Head of caudate nucleus (tissue), 42 donors: ENCODE measurements at regions not wholly inside any gene's neighbourhood (a gene's known extent, or its start where the extent isn't known, plus 50 kb on each side); places are given as distances from the start of the nearest gene placed in this dataset.
"Not testable (repeated sequence)": the region's sequence is repeated elsewhere in the genome, so short reads cannot be mapped to it uniquely, and the experiment has no call there.

Experiments
- DNase-seq, 42 donors: peaks; one replicate each; pipeline versions ENCODE4 v3.0.0 to v3.0.0-alpha.2; 2020 to 2021; ENCODE audit warnings: mixed read lengths in 7 of 42
- intact Hi-C: fragments of 100-400 bp; cut with DNase I; formaldehyde crosslinking; loops from one replicate; pipeline ENCODE4 v1.15.0; 2022

DNA sequence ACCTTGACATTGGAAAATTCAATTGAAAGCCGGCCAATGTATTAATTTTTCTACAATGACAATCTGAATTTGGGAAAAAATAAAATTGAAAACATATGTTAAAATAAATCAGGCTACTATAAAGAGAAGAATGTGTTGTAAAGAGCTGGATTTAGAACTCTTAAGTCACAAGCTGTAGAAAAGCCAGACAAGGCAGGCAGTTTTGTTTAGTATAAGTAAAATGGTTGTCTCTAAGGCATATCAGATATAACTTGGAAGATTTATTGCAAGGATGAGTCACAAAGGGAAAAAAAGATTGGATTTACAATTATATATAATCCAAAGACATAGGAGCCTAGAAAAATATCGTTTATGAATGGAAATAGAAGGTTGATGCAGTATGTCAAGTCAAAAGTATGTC is 549.1 kb upstream of the EPHA5 start:
- DNase-seq = no peak
- intact Hi-C loops = no loop called here

DNA sequence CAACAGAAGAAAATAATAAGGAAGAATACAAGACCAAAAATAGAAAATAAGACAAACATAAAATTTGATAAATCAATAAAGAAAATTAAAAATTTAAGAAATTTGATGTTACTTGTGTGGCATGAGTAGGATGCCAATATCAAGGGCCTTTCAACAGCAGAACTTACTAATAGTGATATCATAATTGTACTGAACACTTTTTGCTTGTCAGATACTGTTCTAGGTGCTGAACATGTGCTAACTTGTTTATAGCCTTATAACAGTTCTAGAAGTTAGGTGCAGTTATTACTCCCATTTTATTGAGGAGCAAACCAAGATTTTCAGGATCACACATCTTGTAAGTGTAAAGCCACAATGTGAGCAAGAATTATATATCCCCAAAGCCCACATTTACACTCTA is 546.0 kb upstream of the EPHA5 start:
- DNase-seq = no peak
- intact Hi-C loops = no loop called here

DNA sequence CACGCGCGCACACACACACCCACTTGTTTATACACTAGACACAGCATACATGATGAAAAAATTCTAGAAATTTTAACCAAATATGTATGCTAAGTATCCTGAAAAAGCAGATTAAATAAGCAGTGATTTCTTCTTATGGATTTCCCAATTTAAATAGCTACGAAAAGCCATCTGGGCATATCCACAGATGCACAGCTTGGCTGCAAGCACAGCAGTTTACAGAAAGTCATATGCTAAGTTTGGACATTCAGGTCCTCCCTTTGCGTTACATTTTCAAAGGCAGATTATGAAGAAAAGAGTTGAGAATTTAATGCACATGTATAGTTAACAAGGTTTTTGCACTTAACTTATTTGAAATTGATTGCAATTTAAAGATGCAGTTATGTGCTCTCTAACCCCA is 542.2 kb upstream of the EPHA5 start:
- intact Hi-C loops = no loop called here
- DNase-seq = no peak

DNA sequence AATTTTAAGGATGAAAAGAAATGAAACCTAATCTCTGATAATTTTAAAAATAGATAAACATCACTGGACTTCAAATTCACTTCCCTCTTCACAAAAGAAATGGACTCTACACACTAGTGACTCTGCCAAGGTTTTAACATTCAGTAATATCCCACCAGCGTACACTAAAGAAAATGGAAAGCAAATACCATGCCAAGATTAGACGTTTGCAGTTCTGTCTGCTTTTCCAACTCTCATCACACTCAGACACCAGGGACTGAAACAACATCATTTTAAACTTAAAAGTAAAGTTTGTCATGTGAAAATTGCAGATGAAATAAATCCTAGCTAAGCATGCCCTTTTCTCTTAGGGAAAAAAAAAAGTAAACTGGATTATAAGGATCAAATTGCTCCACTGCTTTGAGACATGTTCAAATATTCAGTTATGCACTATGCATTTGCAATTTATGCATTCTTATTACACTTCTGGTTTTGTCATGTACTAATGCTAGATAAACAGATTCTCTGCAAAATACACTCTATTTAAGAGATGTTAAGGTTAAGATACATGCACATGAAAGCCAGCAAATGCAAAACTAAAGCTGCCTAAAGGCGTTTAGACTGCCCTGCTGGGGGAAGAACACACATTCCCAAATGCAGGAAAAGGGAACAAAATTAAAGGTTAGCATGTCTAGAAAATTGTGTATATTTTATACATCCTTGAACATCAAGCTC is 534.4 kb upstream of the EPHA5 start:
- intact Hi-C loops = no loop called here
- DNase-seq = no peak

DNA sequence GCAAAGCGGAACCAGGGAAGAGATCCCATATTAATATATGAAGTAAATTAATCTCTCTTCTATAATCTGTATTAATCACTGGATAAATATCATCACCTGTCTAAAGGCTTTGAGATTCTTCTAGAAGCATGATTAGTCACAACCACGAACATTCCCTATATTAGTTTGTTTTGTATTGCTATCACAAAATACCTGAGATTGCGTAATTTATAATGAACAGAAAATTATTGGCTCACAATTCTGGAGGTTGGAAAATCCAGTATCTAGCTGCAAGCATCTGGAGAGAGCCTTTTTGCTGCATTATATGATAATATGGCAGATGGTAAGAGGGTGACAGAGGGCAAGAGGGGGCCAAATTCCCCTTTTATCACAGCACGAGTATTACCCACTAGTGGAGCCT is 532.6 kb upstream of the EPHA5 start:
- intact Hi-C loops = no loop called here
- DNase-seq = no peak

DNA sequence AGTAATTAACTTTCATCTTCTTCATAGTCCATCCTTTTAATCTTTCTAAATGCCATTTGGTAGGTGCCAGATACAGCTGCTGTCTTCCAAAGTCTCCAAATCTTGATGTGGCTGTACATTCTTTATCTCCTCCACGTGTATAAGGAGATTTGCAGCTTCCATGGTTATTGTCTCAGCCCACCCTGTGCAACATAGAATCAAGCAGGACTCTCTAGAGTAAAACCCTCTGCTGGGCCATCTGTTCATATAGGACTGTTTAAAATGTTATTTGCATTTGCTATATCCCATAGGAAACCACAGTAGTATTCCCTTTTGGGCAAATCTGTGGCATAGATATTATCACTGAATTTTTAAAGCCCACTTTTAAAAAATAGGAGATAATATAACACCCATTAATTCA is 527.2 kb upstream of the EPHA5 start:
- no peak for DNase-seq
- intact Hi-C loops = no loop called here

DNA sequence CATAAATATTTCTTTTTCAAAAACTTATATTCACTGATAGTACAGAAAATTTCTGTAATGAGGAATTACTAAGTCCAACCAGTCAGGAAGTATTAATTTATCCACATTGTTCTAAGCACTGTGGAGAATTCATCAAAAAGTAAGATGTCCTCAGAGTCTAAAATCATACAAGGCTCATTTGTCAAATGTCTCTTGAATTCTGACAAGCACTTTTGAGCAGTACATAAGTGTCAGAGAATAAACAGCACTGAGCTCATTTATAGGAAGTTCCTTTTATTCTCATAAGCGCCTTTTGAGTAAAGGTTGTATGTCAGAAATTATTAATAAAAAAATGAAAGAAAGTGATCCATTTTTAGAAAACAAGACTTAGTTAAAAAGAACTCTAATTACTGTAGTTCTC is 523.2 kb upstream of the EPHA5 start:
- DNase-seq = no peak
- intact Hi-C loops = no loop called here

DNA sequence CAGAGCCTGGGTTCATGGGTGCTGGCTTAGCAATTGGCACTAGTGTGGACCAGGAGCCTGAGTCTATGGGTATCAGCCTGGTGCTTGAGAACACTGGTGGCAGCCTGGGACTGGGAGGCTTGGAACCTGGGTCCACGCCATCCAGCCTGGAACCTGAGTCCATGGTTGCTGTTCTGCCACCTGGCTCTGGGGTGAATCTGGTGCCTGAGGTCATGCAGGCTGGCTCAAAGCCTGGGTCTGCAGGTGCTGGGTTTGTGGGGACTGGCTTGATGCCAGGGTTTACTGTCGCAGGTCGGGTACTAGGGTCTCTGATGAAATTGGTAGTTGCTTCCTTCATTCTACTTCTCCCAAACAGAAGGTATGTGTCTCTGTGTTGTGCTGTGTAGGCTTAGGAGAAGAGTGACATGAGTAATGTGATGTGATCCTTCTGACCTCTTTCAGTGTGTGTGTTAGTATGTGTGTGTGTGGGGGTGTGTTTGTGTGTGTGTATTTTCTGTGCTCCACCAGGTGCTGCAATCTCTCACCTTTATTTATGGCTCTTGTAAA is 517.0 kb upstream of the EPHA5 start:
- intact Hi-C loops = no loop called here
- DNase-seq = no peak

DNA sequence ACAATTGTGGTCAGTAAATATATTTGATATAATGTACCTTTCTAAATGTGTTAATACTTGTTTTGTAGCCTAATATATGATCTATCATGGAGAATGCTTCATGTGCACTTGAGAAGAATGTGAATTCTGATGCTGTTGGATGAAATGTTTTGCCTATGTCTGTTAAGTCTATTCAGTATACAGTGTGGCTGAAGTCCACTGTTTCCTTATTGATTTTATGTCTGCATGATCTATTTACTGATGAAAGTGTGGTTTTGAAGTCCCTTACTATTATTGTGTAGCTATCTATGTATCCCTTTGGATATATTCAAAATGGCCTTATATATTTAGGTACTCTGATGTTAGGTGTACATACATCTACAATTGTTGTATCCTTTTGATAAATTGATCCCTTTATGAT is 515.8 kb upstream of the EPHA5 start:
- intact Hi-C loops = no loop called here
- no peak for DNase-seq

DNA sequence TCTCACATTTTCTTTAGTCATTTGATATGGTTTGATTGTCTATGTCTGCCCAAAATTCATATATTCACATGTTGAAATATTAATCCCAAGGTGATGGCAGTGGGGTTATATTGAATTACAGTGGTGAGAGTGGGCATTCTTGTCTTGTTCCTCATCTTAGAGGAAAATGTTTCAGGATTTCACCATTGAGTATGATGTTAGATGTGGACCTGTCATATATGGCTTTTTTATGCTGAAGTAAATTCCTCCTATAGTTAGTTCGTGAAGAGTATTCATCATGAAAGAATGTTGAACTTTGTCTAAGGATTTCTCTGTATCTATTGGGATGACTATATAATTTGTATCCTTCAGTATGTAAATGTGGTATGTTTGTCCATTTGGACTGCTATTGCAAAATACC is 512.3 kb upstream of the EPHA5 start:
- DNase-seq = no peak
- intact Hi-C loops = no loop called here

DNA sequence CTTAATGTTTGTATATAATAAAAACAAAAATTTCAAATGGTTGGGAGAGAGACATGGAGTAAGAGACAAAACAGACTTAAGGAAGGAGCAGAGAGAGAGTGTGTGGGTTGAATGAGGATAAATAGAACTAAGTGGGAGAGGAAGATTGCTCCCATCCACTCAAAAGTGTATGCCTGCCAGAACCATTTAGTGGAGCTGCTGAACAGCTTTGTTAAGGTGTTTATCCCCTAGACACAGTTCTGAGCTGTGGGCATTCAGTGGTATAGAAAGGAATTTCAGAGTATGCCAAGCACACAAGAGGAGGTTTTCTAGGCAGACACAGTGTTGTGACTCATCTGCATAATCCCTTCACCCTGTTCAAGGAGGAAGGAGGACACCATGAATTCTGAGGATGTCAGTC is 508.6 kb upstream of the EPHA5 start:
- intact Hi-C loops = no loop called here
- peak in 1 of 42 donors; percentile 16 for DNase-seq

DNA sequence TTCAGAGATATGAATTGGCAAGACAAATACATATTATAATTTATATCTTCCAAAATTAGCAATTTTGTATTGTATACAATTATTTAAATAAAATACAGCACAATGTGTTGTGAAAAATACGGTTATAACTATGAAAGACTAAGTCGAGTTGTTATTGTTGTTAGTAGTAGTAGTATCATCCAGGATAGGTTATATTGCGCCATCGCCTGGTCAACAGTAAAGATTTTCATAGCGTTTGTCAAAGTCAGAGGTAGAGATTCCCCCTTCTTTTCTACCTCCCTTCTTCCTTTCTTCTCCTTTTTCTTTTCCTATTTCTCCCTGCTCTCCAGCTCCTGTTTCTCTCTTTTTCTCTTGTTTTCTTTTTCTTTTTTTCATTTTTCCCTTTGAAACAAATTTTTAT is 499.1 kb upstream of the EPHA5 start:
- DNase-seq = no peak
- intact Hi-C loops = no loop called here

DNA sequence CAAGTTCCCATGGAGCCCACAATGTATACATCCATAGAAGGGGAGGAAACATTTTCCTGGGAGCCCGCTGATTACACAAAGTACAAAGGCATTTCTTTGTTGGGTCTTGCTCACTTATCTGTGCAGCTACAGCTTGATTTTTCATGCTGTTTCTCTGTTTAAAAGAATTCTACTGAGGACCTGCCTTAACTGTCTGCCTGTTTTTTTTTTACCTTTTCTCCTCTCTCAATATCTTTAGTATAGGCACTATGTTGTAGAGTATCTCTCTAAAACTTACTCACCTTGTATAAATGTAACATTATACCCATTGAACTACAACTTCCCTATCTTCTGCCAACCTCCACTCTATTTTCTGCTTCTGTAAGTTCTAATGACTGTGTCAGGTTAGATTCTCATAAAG is 494.6 kb upstream of the EPHA5 start:
- intact Hi-C loops = no loop called here
- DNase-seq = no peak

DNA sequence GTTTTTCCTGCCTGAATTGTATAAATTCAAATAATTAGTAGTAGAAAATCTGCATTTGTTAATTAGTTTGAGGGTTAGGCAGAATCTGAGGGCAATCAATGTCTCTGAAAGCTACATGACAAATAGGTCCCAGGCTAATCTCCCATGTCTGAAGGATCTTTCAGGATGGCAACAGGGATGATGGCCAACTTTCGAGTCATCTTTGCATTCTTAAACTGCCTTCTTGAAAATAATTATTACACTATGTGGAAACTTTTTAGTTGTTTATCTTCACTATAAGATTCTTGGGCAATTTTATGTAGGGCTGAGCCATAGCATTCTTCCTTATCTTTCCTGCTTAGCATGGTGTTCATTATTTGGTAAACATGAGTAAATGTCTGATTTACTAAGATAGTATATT is 490.3 kb upstream of the EPHA5 start:
- no peak for DNase-seq
- intact Hi-C loops = no loop called here

DNA sequence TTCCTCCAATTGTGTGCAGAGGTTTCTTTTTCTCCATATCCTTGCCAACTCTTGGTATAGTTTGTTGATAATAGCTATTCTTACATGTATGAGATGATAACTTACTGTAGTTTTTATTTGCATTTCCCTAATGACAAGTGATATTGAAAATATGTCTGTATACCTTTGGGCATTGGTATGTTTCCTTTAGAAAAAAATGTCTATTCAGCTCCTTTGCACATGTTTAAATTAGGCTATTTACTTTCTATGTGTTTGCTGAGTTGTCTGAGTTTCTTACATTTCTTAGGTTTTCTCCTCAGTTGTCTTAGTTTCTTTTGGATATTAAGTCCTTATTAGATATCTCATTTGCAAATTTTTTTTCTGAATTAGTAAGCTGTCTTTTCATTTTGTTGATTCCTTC is 487.3 kb upstream of the EPHA5 start:
- intact Hi-C loops = no loop called here
- no peak for DNase-seq

DNA sequence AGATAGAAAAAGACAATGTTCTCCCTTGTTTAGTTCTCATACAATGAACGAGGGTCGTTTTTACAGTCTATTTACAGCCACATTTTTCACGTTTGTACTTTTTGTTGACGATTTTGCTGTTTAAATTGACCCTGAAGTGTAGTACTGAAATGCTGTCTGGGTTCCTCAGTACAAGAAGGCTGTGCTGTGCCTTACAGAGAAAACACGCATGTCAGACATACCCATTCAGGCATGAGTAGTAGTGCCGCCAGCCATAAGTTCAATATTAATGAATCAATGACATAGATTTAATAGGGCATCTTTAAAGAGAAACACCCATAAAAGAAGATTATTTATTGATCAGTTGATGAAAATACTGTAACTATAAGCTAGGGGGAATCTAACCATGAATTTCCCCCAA is 459.8 kb upstream of the EPHA5 start:
- DNase-seq = no peak
- intact Hi-C loops = no loop called here

DNA sequence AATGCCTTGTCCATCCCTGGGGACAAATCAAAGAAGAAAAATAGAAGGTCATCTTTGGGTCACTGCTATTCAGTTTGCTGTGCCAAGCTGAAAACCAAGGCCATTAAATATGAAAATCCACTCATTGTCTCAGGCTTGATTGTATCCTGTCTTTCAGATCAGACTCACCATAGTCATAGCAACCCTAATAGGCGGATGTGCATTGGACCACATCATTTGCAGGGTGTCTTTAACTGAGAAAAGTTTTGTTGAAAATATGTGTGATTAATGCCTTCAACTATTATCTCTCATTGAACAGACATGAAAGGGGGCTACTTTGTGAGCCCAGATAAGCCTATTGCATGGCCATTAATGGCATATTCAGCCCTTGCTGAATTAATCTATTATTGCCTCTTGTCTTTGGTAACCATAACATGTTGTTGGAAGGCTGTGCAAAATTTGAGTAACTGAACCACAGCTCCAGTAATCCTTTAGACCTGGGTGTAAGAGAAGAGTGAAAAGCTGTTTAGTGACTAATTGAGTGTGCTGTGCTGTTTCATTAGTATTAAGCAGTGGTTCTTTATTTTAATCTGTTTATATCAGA is 453.6 kb upstream of the EPHA5 start:
- intact Hi-C loops = no loop called here

DNA sequence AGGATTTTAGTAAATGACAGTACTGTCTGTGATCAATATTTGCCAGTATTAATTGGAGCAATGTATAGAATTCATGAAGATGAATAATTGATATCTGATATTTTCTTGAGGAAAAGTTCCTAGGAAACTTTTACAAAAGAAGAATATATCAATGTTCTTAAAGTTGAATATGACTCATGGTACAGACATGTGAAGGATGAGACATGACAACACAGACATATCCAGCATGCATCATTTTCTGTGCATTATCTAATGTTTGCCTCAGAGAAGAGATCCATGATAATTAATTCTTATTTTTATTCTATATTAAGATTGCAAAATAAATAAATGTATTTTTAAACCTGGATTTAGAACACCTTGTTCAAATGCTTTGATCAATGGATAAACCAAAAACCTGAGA is 452.9 kb upstream of the EPHA5 start:
- intact Hi-C loops = no loop called here
- no peak for DNase-seq

More for the DNA sequence above, 453.6 kb upstream of the EPHA5 start:
- DNase-seq = no peak

DNA sequence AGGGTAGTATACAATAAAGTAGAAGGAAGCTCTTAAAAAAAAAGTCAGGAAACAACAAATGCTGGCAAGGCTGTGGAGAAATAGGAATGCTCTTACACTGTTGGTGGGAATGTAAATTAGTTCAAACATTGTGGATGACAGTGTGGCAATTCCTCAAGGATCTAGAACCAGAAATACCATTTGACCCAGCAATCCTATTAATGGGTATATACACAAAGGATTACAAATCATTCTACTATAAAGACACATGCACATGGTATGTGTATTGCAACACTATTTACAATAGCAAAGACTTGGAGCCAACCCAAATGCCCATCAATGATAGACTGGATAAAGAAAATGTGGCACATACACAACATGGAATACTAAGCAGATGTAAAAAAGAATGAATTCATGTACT is 444.9 kb upstream of the EPHA5 start:
- intact Hi-C loops, DNase-seq: not testable (repeated sequence)

DNA sequence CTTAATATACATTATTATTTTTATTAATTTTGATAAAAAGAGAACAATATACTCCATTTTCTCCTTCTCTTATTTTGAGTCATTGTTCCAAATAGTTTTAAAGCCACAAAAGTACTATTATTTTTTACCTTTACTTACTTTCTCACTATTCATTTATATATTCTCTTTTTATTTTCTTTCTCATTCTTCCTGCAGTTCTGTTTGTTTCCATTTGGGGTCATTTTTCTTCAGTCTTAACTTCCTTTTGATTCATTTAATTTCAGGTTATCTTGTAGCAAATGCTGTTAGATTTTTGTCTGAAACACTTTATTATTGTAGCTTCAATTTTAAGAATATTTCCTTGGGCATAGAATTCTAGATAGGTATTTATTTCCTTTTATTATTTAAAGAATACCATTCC is 438.6 kb upstream of the EPHA5 start:
- intact Hi-C loops = no loop called here

DNA sequence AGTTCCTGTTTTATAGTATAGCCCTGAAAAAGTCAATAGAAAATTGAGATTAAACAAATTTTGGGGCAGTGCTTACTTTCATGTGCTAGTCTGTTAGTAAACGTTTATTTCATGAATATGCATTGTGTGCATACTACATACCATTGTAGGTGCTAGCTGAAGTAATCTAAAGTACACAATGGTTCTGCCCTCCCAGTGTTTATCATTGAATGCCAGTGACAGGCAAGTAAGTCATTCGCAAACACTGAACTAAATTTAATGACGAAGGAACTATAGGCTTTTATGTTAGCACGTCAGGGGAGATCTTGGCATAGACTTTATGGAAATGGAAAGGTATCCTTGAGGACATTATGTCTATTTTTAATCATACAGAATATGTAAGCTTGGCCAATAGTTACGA is 426.9 kb upstream of the EPHA5 start:
- no peak for DNase-seq
- intact Hi-C loops = no loop called here

More for the DNA sequence above, 438.6 kb upstream of the EPHA5 start:
- no peak for DNase-seq
